GM21723 (cell line): ENCODE measurements at regions not wholly inside any gene's neighbourhood (a gene's known extent, or its start where the extent isn't known, plus 50 kb on each side); places are given as distances from the start of the nearest gene placed in this dataset.

Experiments
- ATAC-seq: cut with Tn5 transposase; IDR thresholded peaks from one replicate; pipeline ENCODE4 v1.9.1; 2021; ENCODE audit warnings: mild to moderate bottlenecking, moderate library complexity; ENCODE audit not compliant: unreplicated experiment

DNA sequence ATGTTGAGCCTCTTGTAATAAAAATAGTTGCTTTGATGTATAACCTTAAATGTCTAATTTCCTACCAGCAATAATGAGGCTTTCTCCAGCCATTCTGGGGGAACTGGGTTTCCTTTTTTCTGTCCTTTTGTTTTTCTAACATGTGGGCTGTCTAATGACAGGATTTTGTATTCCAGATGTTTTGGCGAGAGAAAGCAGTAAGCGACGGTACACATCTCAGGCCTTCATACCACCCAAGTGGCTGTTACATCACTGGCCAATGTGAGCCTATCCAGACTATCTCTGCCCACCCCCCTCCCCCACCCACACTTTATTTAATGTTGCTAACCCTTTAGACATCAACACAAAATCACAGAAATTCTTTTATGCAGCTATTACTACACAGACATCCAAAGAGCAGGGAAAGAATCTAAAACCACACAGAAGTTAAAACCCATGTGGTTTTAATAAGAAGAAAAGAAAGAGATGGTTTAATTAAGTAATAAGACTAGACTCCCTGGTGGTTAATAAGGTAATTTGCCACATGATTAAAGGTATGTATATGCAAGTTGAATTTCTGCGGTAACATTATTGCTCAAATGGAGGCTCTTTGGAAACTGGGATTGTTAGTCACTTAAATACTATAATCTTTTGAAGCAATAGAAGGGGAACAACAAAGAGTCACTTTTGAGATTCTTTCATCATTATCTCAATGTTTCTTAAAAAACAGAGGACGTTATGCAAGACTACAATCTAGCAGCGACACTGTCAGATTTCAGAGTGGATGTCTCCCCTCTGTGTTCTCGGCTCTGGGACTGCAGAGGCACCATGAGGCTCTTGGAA is 365.1 kb downstream of the ENC1 start:
- no peak for ATAC-seq

- ATAC-seq: no peak
These were observed 366.2 kb downstream of the ENC1 start for GRCh38 chr5:74274326-74274725.

- ATAC-seq: no peak
These were observed 367.6 kb downstream of the ENC1 start for GRCh38 chr5:74272831-74273451.

DNA sequence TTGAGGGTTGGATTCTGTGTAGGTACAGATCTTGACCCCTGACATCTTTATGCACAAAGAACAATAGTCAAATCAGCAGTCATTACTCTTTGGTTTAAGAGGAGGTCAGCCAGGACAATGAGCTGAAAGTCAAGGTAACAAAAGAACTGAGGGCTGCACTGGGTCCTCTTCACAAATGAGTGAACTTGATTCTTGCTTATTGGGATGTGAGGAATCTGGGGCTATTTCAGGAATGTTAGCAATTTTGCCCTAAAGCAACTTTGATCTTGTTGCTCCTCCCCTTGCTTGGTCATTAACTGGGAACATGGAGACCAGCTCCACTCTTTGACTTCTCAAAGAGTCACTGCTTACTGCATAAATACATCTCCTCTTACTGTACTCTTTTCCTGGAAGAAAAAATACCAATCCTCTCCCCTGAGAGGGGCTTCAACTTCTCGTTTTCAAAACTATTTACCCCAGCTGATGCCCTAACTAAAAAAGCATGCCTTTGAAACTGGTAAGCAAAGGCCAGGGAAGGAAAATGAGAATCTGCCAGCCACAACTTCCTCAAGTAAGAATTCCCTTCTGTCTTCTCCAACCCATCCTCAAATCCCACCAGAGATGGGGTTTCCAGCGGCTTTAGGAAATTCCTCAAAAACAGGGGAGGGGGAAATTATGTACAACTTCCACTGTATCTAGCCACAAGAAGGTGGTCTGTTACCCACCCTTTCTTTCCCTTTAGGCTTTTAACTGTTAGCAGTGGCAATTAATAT is 368.3 kb downstream of the ENC1 start:
- no peak for ATAC-seq

DNA sequence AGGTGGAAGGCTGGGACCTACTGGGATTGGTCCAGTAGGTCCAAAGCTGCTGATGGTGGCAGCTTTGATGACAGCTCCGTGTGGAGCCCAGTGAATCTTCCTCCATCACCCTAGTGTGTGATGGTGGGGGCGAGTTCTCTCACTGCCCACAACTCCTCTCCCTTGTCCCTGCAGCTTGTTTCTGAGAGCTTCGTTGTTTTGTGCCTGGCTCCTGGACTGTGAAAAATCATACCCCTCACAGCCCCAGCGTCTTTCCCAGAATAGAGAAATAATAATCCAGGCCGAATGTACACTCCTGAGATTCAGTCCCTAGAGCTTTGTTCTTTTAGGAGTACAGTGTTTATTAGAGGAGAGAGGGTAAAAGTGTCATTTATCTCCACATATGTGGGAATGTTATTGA is 372.2 kb downstream of the ENC1 start:
- no peak for ATAC-seq

DNA sequence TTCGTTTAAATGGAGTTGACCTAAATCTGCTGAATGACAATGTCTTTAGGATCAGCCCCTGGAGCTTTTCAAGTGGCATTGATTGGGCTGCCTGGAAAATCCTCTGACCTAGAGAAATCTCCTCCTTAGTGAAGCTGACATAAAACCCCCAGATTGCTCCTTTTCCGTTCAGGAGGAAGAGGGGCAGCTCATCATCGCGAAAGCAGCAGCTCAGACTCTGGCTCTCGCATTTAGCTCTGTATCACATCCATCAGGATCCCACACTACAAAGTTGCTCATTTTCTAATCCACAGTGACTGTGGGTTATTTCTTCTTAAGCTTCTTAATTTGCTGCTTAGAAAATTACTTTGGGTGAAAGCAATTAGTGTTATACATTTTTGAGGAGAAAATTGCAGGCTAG is 373.7 kb downstream of the ENC1 start:
- ATAC-seq: no peak

GRCh38 chr5:74266132-74266531 is 374.4 kb downstream of the ENC1 start:
- ATAC-seq: no peak

DNA sequence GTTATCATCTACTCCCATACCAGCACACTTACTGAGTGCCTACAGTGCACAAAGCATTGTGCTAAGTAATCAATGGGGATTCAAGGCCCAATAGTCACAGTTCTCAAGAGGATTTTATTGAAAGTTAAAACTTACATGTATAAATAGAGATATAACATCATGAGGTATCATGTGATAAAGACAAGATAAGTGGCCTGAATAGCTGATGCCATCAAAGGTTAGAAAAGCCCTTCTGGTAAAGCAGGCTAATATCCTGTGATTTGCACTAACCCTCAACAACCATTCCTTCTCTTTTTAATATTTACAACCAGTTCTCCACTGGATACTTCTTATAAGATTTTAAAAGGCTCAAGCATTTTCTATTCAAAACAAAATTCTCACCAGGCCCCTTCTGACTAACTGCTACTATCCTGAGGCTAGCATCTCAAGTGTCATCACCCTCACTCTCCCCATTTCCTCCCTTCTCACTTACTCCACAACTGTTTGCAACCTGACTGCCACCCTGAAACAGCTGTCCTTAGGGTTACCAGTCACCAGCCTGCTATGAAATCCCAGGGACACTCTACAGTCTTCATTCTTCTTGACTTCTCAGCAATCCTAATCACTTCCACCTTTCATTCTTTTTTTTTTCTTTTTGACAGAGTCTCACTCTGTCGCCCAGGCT is 377.9 kb downstream of the ENC1 start:
- no peak for ATAC-seq

- no peak for ATAC-seq
These were observed 378.7 kb downstream of the ENC1 start for GRCh38 chr5:74261866-74262265.

GRCh38 chr5:74261421-74261820 is 379.1 kb downstream of the ENC1 start:
- ATAC-seq: no peak

DNA sequence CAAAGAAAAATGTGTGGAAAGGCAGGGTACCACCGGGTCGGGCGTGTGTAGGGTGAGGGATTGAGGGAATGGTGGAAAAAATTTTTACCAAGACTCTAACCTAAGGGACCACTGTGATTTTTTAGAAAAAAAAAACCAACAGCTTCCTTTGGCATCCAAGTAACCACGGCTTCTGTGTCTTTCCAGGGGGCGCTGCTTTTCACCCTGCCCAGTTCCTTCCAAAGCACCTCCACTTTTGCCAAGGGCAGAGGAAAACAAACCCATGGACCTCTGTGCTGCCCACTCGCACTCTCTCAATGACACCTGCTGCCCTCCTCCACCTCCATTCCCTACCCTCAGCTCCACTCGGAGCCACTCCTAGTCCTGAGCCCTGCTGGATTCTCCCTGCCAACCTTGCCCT is 381.0 kb downstream of the ENC1 start:
- ATAC-seq: no peak

GRCh38 chr5:74258314-74258665 is 382.2 kb downstream of the ENC1 start:
- no peak for ATAC-seq

GRCh38 chr5:74257645-74258313 is 382.7 kb downstream of the ENC1 start:
- no peak for ATAC-seq

GRCh38 chr5:74257060-74257527 is 383.4 kb downstream of the ENC1 start:
- no peak for ATAC-seq

GRCh38 chr5:74255692-74256392 is 384.7 kb downstream of the ENC1 start:
- no peak for ATAC-seq

DNA sequence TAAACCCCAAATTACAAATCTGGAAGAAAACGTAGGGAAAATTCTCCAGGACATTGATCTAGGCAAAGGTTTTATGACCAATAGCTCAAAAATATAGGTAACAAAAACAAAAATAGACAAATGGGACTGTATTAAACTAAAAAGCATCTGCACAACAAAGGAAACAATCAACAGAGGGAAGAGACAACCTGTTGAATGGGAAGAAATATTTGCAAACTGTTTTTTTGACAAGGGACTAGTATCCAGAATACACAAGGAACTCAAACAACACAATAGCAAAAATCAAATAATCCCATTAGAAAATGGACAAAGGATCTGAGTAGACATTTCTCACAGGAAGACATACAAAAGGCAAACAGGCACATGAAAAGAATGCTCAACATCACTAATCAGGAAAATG is 386.3 kb downstream of the ENC1 start:
- no peak for ATAC-seq

- ATAC-seq: no peak
These were observed 388.5 kb downstream of the ENC1 start for GRCh38 chr5:74252044-74252443.

DNA sequence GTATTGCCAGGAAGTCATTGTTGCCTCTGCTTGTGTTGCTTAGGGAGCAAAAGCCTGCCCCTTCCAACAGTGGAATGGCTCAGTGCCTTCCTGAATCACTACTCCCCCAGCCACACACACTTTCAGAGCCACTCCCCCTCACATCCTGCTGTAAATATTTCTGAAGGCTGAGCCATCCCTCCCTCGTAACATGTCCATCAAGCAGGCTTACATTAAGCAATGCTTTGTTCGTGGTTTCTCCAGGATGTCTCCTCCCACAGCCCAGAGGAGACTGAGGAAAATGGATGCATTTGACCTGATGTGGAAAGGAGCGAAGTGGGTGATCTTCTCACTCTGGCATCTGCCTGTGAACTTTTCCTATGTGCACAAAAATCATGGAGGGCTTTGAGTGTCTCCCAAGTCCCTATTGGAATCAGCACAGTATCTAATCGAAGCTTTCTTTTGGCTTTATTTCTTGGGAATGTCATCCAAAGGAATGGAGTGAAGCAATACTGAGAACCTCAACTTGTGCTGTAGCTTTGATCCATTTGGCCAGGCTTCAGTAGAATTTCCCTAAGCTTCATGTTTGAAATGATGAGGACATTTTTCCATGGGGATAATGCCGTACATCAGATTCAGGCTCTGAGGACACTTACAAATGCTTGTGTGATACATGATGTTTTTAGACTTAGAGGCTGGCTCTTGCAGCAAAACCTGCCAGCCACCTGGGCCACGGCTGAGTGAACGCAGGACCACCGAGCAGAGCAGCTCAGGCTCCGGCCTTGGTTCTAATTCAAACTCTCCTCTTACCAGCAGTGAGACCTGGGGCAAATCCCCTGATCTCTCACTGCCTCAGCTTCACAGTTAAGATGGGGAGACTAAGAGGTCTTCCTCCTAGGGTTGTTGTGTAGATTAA is 389.1 kb downstream of the ENC1 start:
- no peak for ATAC-seq
